ENCODE measurements at regions not wholly inside any gene's neighbourhood (a gene's known extent, or its start where the extent isn't known, plus 50 kb on each side); places are given as distances from the start of the nearest gene placed in this dataset.

DNA sequence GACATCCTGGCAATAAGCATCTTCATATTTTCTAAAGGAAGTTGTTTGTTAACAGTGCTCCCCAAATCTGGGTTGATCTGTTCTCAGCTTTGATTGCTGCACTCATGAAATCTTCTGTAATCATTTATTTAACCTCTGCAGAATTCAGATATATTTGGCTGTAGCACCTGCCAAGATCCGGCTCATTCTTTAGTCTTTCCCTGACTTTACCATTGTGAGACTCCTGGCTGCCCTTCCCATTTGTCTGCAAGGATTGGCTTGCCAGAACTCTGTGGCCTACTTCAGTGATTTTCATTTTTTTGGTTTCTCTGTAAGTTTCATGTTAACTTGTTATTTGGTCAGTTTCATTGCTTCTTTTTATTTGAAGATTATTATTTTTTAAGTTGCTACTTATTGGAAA, 191.2 kb upstream of the PLXNC1 start:
- H3K9me3 ChIP-seq (ENCODE audit: low read length): no peaks in the 10 kb centered on the region

DNA sequence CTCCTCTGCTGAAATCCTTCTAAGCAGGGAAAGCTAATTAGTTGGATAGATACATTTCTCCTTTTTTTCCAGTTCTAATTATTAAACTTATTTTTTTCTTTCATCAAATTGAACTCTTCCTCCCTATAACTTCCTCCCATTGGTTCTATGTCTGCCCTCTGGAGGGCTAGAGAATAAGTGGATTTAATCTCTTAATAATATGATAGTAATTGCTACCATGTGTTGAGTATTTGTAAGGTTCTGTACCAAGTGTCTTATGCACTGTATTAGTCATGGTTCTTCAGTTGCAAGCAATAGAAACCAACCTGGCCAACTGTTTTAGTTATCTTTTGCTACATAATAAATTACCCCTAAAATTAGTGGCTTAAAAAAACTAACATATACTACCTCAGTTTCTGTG, 190.5 kb upstream of the PLXNC1 start:
- Histone ChIP-seq H4K20me1 (ENCODE audit: insufficient read depth, low read length) (no peaks in the 10 kb centered on the region), H3K9ac (ENCODE audit: low read length) (no peak overlapping the region), H2AFZ (ENCODE audit: low read length) (no peak overlapping the region), H3K79me2 (ENCODE audit: insufficient read depth, low read length) (no peaks in the 10 kb centered on the region), H3K9me3 (ENCODE audit: low read length) (no peaks in the 10 kb centered on the region), H3K4me1 (ENCODE audit: insufficient read depth, low read length, severe bottlenecking) (no peaks in the 10 kb centered on the region), H3F3A (ENCODE audit: insufficient read depth, low read length) (no peaks in the 10 kb centered on the region), H3K27ac (ENCODE audit: low read depth, low read length, poor library complexity, severe bottlenecking) (no peak overlapping the region), H3K27me3 (ENCODE audit: insufficient read depth, low read length) (no peaks in the 10 kb centered on the region), H3K9me2 (ENCODE audit: low read depth, low read length) (no peaks in the 10 kb centered on the region), H3K4me2 (ENCODE audit: low read length) (no peak overlapping the region), H3K4me3 (ENCODE audit: low read depth, low read length, poor library complexity, severe bottlenecking) (no peak overlapping the region), H3K36me3 (ENCODE audit: insufficient read depth, low read length) (no peaks in the 10 kb centered on the region)
- TF ChIP-seq EZH2 (IDR thresholded peaks at IDR 0.05; ENCODE audit: borderline replicate concordance, low read length) (no peak), CTCF (IDR thresholded peaks at IDR 0.05; ENCODE audit: low read length) (no peak)

More for the DNA sequence above, 191.2 kb upstream of the PLXNC1 start:
- Histone ChIP-seq H3K4me2 (ENCODE audit: low read length) (no peak overlapping the region), H2AFZ (ENCODE audit: low read length) (no peak overlapping the region), H3K79me2 (ENCODE audit: insufficient read depth, low read length) (no peaks in the 10 kb centered on the region), H4K20me1 (ENCODE audit: insufficient read depth, low read length) (no peaks in the 10 kb centered on the region), H3K4me3 (ENCODE audit: low read depth, low read length, poor library complexity, severe bottlenecking) (no peak overlapping the region), H3K4me1 (ENCODE audit: insufficient read depth, low read length, severe bottlenecking) (no peaks in the 10 kb centered on the region), H3K27ac (ENCODE audit: low read depth, low read length, poor library complexity, severe bottlenecking) (no peak overlapping the region), H3K27me3 (ENCODE audit: insufficient read depth, low read length) (no peaks in the 10 kb centered on the region), H3K9me2 (ENCODE audit: low read depth, low read length) (no peaks in the 10 kb centered on the region), H3K9ac (ENCODE audit: low read length) (no peak overlapping the region), H3K36me3 (ENCODE audit: insufficient read depth, low read length) (no peaks in the 10 kb centered on the region), H3F3A (ENCODE audit: insufficient read depth, low read length) (no peaks in the 10 kb centered on the region)
- TF ChIP-seq EZH2 (IDR thresholded peaks at IDR 0.05; ENCODE audit: borderline replicate concordance, low read length): no peak
- TF ChIP-seq CTCF (IDR thresholded peaks at IDR 0.05; ENCODE audit: low read length): no peak

GRCh38 chr12:93959657-93960056, 188.7 kb upstream of the PLXNC1 start:
- Histone ChIP-seq H3K36me3 (ENCODE audit: insufficient read depth, low read length) (no peaks in the 10 kb centered on the region), H3K4me1 (ENCODE audit: insufficient read depth, low read length, severe bottlenecking) (no peaks in the 10 kb centered on the region), H3K27ac (ENCODE audit: low read depth, low read length, poor library complexity, severe bottlenecking) (no peak overlapping the region), H3K4me2 (ENCODE audit: low read length) (no peak overlapping the region), H3F3A (ENCODE audit: insufficient read depth, low read length) (no peaks in the 10 kb centered on the region), H3K9me2 (ENCODE audit: low read depth, low read length) (no peaks in the 10 kb centered on the region), H3K27me3 (ENCODE audit: insufficient read depth, low read length) (no peaks in the 10 kb centered on the region), H3K9me3 (ENCODE audit: low read length) (no peaks in the 10 kb centered on the region), H3K79me2 (ENCODE audit: insufficient read depth, low read length) (no peaks in the 10 kb centered on the region), H3K9ac (ENCODE audit: low read length) (no peak overlapping the region), H4K20me1 (ENCODE audit: insufficient read depth, low read length) (no peaks in the 10 kb centered on the region), H2AFZ (ENCODE audit: low read length) (no peak overlapping the region), H3K4me3 (ENCODE audit: low read depth, low read length, poor library complexity, severe bottlenecking) (no peak overlapping the region)
- TF ChIP-seq EZH2 (IDR thresholded peaks at IDR 0.05; ENCODE audit: borderline replicate concordance, low read length) (no peak), CTCF (IDR thresholded peaks at IDR 0.05; ENCODE audit: low read length) (no peak)
